ENCODE measurements at regions not wholly inside any gene's neighbourhood (a gene's known extent, or its start where the extent isn't known, plus 50 kb on each side); places are given as distances from the start of the nearest gene placed in this dataset.

DNA sequence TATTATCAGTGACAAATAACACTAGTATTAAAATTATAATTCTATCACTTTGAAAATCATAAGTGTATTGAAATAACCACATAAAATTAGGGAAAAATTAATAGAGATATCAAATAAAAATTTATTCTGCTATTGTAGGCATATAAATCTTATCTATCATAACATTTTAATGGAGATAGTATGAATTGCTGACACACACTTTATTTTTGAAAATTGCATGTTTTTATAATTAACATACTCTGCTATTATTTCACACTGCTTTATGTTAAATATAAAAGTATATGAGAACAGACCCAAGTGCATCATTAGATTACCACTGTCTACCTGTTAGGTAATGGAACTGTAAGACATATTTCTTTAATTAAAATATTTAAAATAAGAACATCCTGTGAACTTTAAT is 2150.2 kb downstream of the ARAP2 start:
- no peak for DNase-seq
- no peaks in the 10 kb centered on the region for H3K27me3 ChIP-seq (replicated peaks; ENCODE audit: control insufficient read depth, insufficient read depth, low read length)
- CTCF ChIA-PET, result no interaction called here
- H3K36me3 ChIP-seq (ENCODE audit: control insufficient read depth, insufficient read depth, low read length), result no peaks in the 10 kb centered on the region
- Mint-ChIP-seq H3K27ac (ENCODE audit: unreplicated experiment) (no peak overlapping the region), H3K9me3 (ENCODE audit: unreplicated experiment) (no peaks in the 10 kb centered on the region), H3K36me3 (ENCODE audit: insufficient read depth, unreplicated experiment) (no peaks in the 10 kb centered on the region), H3K4me1 (ENCODE audit: low read depth, unreplicated experiment) (no peaks in the 10 kb centered on the region), H3K4me3 (ENCODE audit: unreplicated experiment) (no peak overlapping the region), H3K27me3 (ENCODE audit: insufficient read depth, unreplicated experiment) (no peaks in the 10 kb centered on the region)
- no TSS peak for BruUV-seq (replicated peaks)
- POLR2A ChIA-PET, result no interaction called here
- intact Hi-C loops (cut with micrococcal nuclease; ENCODE audit: unreplicated experiment), result no loop called here
- no peak overlapping the region for H3K4me3 ChIP-seq (ENCODE audit: low read depth, low read length)
- TF ChIP-seq, protein P1, sequence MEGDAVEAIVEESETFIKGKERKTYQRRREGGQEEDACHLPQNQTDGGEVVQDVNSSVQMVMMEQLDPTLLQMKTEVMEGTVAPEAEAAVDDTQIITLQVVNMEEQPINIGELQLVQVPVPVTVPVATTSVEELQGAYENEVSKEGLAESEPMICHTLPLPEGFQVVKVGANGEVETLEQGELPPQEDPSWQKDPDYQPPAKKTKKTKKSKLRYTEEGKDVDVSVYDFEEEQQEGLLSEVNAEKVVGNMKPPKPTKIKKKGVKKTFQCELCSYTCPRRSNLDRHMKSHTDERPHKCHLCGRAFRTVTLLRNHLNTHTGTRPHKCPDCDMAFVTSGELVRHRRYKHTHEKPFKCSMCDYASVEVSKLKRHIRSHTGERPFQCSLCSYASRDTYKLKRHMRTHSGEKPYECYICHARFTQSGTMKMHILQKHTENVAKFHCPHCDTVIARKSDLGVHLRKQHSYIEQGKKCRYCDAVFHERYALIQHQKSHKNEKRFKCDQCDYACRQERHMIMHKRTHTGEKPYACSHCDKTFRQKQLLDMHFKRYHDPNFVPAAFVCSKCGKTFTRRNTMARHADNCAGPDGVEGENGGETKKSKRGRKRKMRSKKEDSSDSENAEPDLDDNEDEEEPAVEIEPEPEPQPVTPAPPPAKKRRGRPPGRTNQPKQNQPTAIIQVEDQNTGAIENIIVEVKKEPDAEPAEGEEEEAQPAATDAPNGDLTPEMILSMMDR (IDR thresholded peaks at IDR 0.05; ENCODE audit: insufficient read depth in 1 of 2, low read depth in 1 of 2, low read length in 1 of 2, severe bottlenecking in 1 of 2, unreplicated experiment in 1 of 2), result no peak
- no peaks in the 10 kb centered on the region for H3K9me3 ChIP-seq
- no peaks in the 10 kb centered on the region for H3K4me1 ChIP-seq

DNA sequence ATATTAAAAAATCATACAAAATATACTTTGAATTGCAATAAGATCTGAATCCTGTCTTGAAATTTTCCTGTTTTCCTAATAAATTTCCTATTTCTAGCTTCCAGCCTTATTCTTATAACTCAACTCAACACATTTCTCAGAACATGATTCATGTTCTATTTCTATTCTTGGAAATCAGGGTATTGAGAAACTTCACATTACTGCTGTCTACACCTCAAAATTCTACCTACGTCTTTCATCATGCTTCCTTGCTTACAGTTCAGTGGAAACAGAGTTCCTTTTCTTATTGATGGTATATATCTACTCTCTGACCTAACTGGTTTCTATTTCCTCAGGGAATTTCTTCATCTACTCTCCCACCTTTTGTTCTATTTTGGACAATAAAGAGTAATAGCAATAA is 2139.0 kb downstream of the ARAP2 start:
- Mint-ChIP-seq H3K36me3 (ENCODE audit: insufficient read depth, unreplicated experiment) (no peaks in the 10 kb centered on the region), H3K4me1 (ENCODE audit: low read depth, unreplicated experiment) (no peaks in the 10 kb centered on the region), H3K4me3 (ENCODE audit: unreplicated experiment) (no peak overlapping the region), H3K9me3 (ENCODE audit: unreplicated experiment) (no peaks in the 10 kb centered on the region), H3K27ac (ENCODE audit: unreplicated experiment) (no peak overlapping the region), H3K27me3 (ENCODE audit: insufficient read depth, unreplicated experiment) (no peaks in the 10 kb centered on the region)
- no peaks in the 10 kb centered on the region for H3K27me3 ChIP-seq (replicated peaks; ENCODE audit: control insufficient read depth, insufficient read depth, low read length)
- TF ChIP-seq, protein P1 (IDR thresholded peaks at IDR 0.05; ENCODE audit: insufficient read depth in 1 of 2, low read depth in 1 of 2, low read length in 1 of 2, severe bottlenecking in 1 of 2, unreplicated experiment in 1 of 2), result no peak
- BruUV-seq (replicated peaks), result no TSS peak
- no peak overlapping the region for H3K4me3 ChIP-seq (ENCODE audit: low read depth, low read length)
- no peaks in the 10 kb centered on the region for H3K4me1 ChIP-seq
- intact Hi-C loops (cut with micrococcal nuclease; ENCODE audit: unreplicated experiment), result no loop called here
- ChIA-PET CTCF (no interaction called here), POLR2A (no interaction called here)
- no peaks in the 10 kb centered on the region for H3K9me3 ChIP-seq
- DNase-seq, result no peak
- H3K36me3 ChIP-seq (ENCODE audit: control insufficient read depth, insufficient read depth, low read length), result no peaks in the 10 kb centered on the region

DNA sequence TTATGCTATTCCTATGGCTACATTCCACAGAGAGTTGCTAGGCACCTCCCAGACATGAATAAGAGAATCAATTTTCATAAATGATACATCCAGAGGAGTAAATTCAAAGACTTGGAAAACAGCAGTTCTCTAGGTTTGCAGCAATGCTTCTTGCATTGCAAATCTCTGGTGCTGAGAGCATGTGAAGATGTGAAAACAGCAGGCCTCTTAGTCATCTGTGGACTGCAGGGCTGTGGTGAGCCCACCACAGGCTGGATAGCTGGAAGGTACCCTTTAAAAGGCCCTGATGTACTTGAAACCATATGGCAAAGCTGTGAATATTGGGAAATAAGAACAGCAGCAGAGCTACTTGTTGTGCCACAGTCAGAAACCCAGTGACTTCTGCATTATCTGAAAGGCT is 2135.9 kb downstream of the ARAP2 start:
- BruUV-seq (replicated peaks), result no TSS peak
- DNase-seq, result no peak
- no peak overlapping the region for H3K27ac Mint-ChIP-seq (ENCODE audit: unreplicated experiment)
- Histone ChIP-seq H3K9me3 (no peaks in the 10 kb centered on the region), H3K27me3 (replicated peaks; ENCODE audit: control insufficient read depth, insufficient read depth, low read length) (no peaks in the 10 kb centered on the region), H3K4me3 (ENCODE audit: low read depth, low read length) (no peak overlapping the region), H3K4me1 (no peaks in the 10 kb centered on the region), H3K36me3 (ENCODE audit: control insufficient read depth, insufficient read depth, low read length) (no peaks in the 10 kb centered on the region)
- no peaks in the 10 kb centered on the region for H3K4me1 Mint-ChIP-seq (ENCODE audit: low read depth, unreplicated experiment)
- CTCF ChIA-PET, result no interaction called here
- no peaks in the 10 kb centered on the region for H3K27me3 Mint-ChIP-seq (ENCODE audit: insufficient read depth, unreplicated experiment)
- no peaks in the 10 kb centered on the region for H3K36me3 Mint-ChIP-seq (ENCODE audit: insufficient read depth, unreplicated experiment)
- intact Hi-C loops (cut with micrococcal nuclease; ENCODE audit: unreplicated experiment), result no loop called here
- H3K9me3 Mint-ChIP-seq (ENCODE audit: unreplicated experiment), result no peaks in the 10 kb centered on the region
- POLR2A ChIA-PET, result no interaction called here
- TF ChIP-seq, protein P1 (IDR thresholded peaks at IDR 0.05; ENCODE audit: insufficient read depth in 1 of 2, low read depth in 1 of 2, low read length in 1 of 2, severe bottlenecking in 1 of 2, unreplicated experiment in 1 of 2), result no peak
- H3K4me3 Mint-ChIP-seq (ENCODE audit: unreplicated experiment), result no peak overlapping the region

Data from Caco-2 (cell line).